ENCODE measurements at regions not wholly inside any gene's neighbourhood (a gene's known extent, or its start where the extent isn't known, plus 50 kb on each side); places are given as distances from the start of the nearest gene placed in this dataset.

DNA sequence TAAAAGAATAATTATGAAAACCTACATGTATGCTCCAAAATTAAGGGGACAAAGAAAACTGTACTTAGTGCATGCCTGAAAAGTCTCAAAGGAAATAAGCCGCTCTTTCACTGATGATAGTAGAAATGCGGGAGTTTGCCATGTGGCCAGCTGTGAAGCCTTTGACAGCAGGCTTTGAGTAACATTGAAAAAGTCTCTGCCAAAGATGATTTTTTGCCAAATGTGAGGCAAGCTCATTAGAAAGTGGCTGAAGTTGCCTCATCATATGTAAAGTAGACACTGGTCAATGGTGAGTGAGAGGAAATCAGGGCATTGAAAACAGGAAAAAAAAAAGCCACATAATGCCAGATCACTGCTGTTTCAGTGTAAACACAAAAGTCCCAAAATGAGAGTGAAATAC lies 2360.1 kb downstream of the PCDH7 start:
- no peak for TF ChIP-seq SUZ12 (IDR thresholded peaks at IDR 0.05; ENCODE audit: extremely low read depth, insufficient read depth, insufficient read length)
- TF ChIP-seq ZNF274 (IDR thresholded peaks at IDR 0.05; ENCODE audit: low read depth, low read length), result no peak
- no peak for TF ChIP-seq YY1 (IDR thresholded peaks at IDR 0.05; ENCODE audit: insufficient read depth, insufficient read length)

Data from NT2/D1 (cell line).